HL-60 (cell line): ENCODE measurements at regions not wholly inside any gene's neighbourhood (a gene's known extent, or its start where the extent isn't known, plus 50 kb on each side); places are given as distances from the start of the nearest gene placed in this dataset.

Experiments
- CTCF ChIP-seq: IDR thresholded peaks from one replicate; pipeline ENCODE4 v1.5.1; 2011; ENCODE audit warnings: low read length, control low read depth, inconsistent platforms; ENCODE audit not compliant: insufficient read depth
- GABPA ChIP-seq: IDR thresholded peaks from 2 replicates; pipeline ENCODE4 v1.6.1; 2012; ENCODE audit warnings: low read depth
- POLR2AphosphoS5 ChIP-seq: IDR thresholded peaks from 2 replicates; pipeline ENCODE4 v1.6.1; 2012; ENCODE audit warnings: low read depth

GRCh38 chr9:107648153-107648715, 158.7 kb upstream of the KLF4 start:
- no peak for TF ChIP-seq CTCF
- no peak for TF ChIP-seq POLR2AphosphoS5
- no peak for TF ChIP-seq GABPA
